Liver (tissue), 8 donors: ENCODE measurements at regions not wholly inside any gene's neighbourhood (a gene's known extent, or its start where the extent isn't known, plus 50 kb on each side); places are given as distances from the start of the nearest gene placed in this dataset.

ENCODE experiments used
- DNase-seq: peaks from one replicate; pipeline ENCODE4 v3.0.0-alpha.2; 2017; ENCODE audit warnings: low spot score
- H3K27ac ChIP-seq, 2 donors: one replicate each; pipeline ENCODE4 v1.7.0; 2013; ENCODE audit warnings: inconsistent platforms in 2 of 2, low read length in 2 of 2, control low read depth in 1 of 2, low read depth in 1 of 2, mild to moderate bottlenecking in 1 of 2
- H3K27me3 ChIP-seq, 4 donors: one replicate each; pipeline versions ENCODE4 v1.6.1 to v1.7.0; 2013; ENCODE audit warnings: low read length in 3 of 4, inconsistent platforms in 1 of 4, mild to moderate bottlenecking in 1 of 4, moderate library complexity in 1 of 4; ENCODE audit not compliant: control insufficient read depth in 4 of 4, insufficient read depth in 4 of 4
- H3K36me3 ChIP-seq, 4 donors: one replicate each; pipeline versions ENCODE4 v1.6.1 to v1.7.0; 2013; ENCODE audit warnings: low read length in 3 of 4, mild to moderate bottlenecking in 3 of 4, low read depth in 1 of 4, moderate library complexity in 1 of 4; ENCODE audit not compliant: control insufficient read depth in 4 of 4, insufficient read depth in 3 of 4
- H3K4me1 ChIP-seq, 4 donors: one replicate each; pipeline versions ENCODE4 v1.6.1 to v1.7.0; 2013; ENCODE audit warnings: low read length in 3 of 4, mild to moderate bottlenecking in 3 of 4, moderate library complexity in 1 of 4; ENCODE audit not compliant: control insufficient read depth in 4 of 4, insufficient read depth in 4 of 4
- H3K4me3 ChIP-seq, 3 donors: one replicate each; pipeline versions ENCODE4 v1.6.1 to v1.7.0; 2013; ENCODE audit warnings: low read length in 3 of 3, control low read depth in 1 of 3, low read depth in 1 of 3, mild to moderate bottlenecking in 1 of 3
- H3K9ac ChIP-seq, 2 donors: one replicate each; pipeline ENCODE4 v1.7.0; 2013; ENCODE audit warnings: low read length in 2 of 2, mild to moderate bottlenecking in 2 of 2, moderate library complexity in 2 of 2, control low read depth in 1 of 2, low read depth in 1 of 2
- H3K9me3 ChIP-seq, 4 donors: one replicate each; pipeline versions ENCODE4 v1.6.1 to v1.7.0; 2013; ENCODE audit warnings: low read length in 3 of 4; ENCODE audit not compliant: control insufficient read depth in 4 of 4
- EGR1 ChIP-seq, 2 donors: IDR thresholded peaks; 2 replicates each; pipeline ENCODE4 v1.6.1; 2016 to 2018; ENCODE audit warnings: antibody characterized with exemption in 2 of 2, low read depth in 2 of 2
- FOXA1 ChIP-seq: IDR thresholded peaks from 2 replicates; pipeline ENCODE4 v1.6.1; 2016; ENCODE audit warnings: antibody characterized with exemption
- FOXA2 ChIP-seq: IDR thresholded peaks from 2 replicates; pipeline ENCODE4 v1.6.1; 2016; ENCODE audit warnings: antibody characterized with exemption
- GABPA ChIP-seq, 2 donors: IDR thresholded peaks in 1 of 2; conservative IDR thresholded peaks in 1 of 2; 2 replicates each; pipeline ENCODE4 v1.6.1; 2016; ENCODE audit warnings: antibody characterized with exemption in 2 of 2, mild to moderate bottlenecking in 1 of 2, moderate library complexity in 1 of 2
- HNF4A ChIP-seq, 2 donors: conservative IDR thresholded peaks; 2 replicates each; pipeline ENCODE4 v1.6.1; 2016; ENCODE audit warnings: antibody characterized with exemption in 2 of 2, mild to moderate bottlenecking in 2 of 2
- NR2F2 ChIP-seq: IDR thresholded peaks from 2 replicates; pipeline ENCODE4 v1.6.1; 2016; ENCODE audit warnings: antibody characterized with exemption
- RAD21 ChIP-seq, 2 donors: IDR thresholded peaks; 2 replicates each; pipeline ENCODE4 v1.6.1; 2016; ENCODE audit warnings: antibody characterized with exemption in 2 of 2, mild to moderate bottlenecking in 2 of 2
- RXRA ChIP-seq, 2 donors: IDR thresholded peaks; 2 replicates each; pipeline ENCODE4 v1.6.1; 2017 to 2018; ENCODE audit warnings: antibody characterized with exemption in 2 of 2, mild to moderate bottlenecking in 1 of 2
- SP1 ChIP-seq: IDR thresholded peaks from 2 replicates; pipeline ENCODE4 v1.6.1; 2018; ENCODE audit warnings: antibody characterized with exemption, mild to moderate bottlenecking
- TAF1 ChIP-seq: conservative IDR thresholded peaks from 2 replicates; pipeline ENCODE4 v1.6.1; 2016; ENCODE audit warnings: antibody characterized with exemption, mild to moderate bottlenecking
- YY1 ChIP-seq: IDR thresholded peaks from 2 replicates; pipeline ENCODE4 v1.6.1; 2016; ENCODE audit warnings: antibody characterized with exemption, mild to moderate bottlenecking
- ZBTB33 ChIP-seq: IDR thresholded peaks from 2 replicates; pipeline ENCODE4 v1.6.1; 2016; ENCODE audit warnings: antibody characterized with exemption
- WGBS: extraction: QIAGEN DNeasy Blood & Tissue Kit; methylation state at CpG from one replicate; pipeline ENCODE4 v1.1.7; 2013; 5-methylcytosine and 5-hydroxymethylcytosine counted together
- TF ChIP-seq, protein P1 (sequence below): fragments of 150-350 bp; IDR thresholded peaks from 2 replicates; pipeline ENCODE4 v1.5.1; 2017; ENCODE audit warnings: improper control_type of control experiment, low read depth, low read length; ENCODE audit not compliant: missing input control
- TF ChIP-seq, protein P2 (sequence below): IDR thresholded peaks from 2 replicates; pipeline ENCODE4 v1.6.1; 2016; ENCODE audit warnings: antibody characterized with exemption
- TF ChIP-seq, protein P3 (sequence below): IDR thresholded peaks from 2 replicates; pipeline ENCODE4 v1.6.1; 2016; ENCODE audit warnings: antibody characterized with exemption
- TF ChIP-seq, protein P4 (sequence below): IDR thresholded peaks from 2 replicates; pipeline ENCODE4 v1.6.1; 2016; ENCODE audit warnings: antibody characterized with exemption, mild to moderate bottlenecking
- donor health status: healthy.
- donor health status: healthy.
- donor health status: healthy.
- donor health status: healthy.
- donor health status: healthy.

DNA sequence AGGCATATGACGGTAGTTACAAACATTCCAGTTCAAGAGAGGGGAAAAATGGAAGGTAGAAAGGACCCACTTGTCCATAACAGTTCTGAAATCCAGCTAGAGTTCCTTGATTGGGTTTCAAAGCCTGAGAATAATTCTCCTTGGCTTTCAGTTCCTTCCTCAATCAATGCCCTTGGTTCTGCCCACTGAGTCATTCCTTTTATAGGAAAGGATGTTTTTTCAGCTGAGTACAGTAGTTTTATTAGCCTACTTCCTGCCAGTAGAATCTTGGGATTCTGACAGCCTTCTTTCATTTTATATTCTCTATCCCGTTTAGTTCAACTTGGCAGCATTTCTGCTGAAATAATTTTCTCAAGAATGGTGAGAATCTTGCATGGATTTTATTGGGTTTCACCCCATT lies 386.9 kb upstream of the SMC2 start:
- H3K9ac ChIP-seq: no peak overlapping the region
- TF ChIP-seq EGR1 (IDR thresholded peaks at IDR 0.05; ENCODE audit: low read depth in 2 of 2) (no peak), TAF1 (no peak), ZBTB33 (no peak), YY1 (no peak), RXRA (IDR thresholded peaks at IDR 0.05) (no peak), HNF4A (conservative IDR thresholded peaks at IDR 0.05) (no peak), GABPA (IDR thresholded peaks at IDR 0.05 in 1 of 2, conservative IDR thresholded peaks at IDR 0.05 in 1 of 2) (no peak), FOXA1 (no peak), RAD21 (IDR thresholded peaks at IDR 0.05) (no peak), NR2F2 (no peak), FOXA2 (no peak), SP1 (no peak)
- TF ChIP-seq, protein P1, sequence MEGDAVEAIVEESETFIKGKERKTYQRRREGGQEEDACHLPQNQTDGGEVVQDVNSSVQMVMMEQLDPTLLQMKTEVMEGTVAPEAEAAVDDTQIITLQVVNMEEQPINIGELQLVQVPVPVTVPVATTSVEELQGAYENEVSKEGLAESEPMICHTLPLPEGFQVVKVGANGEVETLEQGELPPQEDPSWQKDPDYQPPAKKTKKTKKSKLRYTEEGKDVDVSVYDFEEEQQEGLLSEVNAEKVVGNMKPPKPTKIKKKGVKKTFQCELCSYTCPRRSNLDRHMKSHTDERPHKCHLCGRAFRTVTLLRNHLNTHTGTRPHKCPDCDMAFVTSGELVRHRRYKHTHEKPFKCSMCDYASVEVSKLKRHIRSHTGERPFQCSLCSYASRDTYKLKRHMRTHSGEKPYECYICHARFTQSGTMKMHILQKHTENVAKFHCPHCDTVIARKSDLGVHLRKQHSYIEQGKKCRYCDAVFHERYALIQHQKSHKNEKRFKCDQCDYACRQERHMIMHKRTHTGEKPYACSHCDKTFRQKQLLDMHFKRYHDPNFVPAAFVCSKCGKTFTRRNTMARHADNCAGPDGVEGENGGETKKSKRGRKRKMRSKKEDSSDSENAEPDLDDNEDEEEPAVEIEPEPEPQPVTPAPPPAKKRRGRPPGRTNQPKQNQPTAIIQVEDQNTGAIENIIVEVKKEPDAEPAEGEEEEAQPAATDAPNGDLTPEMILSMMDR: no peak
- TF ChIP-seq, protein P2, sequence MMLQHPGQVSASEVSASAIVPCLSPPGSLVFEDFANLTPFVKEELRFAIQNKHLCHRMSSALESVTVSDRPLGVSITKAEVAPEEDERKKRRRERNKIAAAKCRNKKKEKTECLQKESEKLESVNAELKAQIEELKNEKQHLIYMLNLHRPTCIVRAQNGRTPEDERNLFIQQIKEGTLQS: no peak
- TF ChIP-seq, protein P3, sequence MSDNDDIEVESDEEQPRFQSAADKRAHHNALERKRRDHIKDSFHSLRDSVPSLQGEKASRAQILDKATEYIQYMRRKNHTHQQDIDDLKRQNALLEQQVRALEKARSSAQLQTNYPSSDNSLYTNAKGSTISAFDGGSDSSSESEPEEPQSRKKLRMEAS: no peak
- TF ChIP-seq, protein P4, sequence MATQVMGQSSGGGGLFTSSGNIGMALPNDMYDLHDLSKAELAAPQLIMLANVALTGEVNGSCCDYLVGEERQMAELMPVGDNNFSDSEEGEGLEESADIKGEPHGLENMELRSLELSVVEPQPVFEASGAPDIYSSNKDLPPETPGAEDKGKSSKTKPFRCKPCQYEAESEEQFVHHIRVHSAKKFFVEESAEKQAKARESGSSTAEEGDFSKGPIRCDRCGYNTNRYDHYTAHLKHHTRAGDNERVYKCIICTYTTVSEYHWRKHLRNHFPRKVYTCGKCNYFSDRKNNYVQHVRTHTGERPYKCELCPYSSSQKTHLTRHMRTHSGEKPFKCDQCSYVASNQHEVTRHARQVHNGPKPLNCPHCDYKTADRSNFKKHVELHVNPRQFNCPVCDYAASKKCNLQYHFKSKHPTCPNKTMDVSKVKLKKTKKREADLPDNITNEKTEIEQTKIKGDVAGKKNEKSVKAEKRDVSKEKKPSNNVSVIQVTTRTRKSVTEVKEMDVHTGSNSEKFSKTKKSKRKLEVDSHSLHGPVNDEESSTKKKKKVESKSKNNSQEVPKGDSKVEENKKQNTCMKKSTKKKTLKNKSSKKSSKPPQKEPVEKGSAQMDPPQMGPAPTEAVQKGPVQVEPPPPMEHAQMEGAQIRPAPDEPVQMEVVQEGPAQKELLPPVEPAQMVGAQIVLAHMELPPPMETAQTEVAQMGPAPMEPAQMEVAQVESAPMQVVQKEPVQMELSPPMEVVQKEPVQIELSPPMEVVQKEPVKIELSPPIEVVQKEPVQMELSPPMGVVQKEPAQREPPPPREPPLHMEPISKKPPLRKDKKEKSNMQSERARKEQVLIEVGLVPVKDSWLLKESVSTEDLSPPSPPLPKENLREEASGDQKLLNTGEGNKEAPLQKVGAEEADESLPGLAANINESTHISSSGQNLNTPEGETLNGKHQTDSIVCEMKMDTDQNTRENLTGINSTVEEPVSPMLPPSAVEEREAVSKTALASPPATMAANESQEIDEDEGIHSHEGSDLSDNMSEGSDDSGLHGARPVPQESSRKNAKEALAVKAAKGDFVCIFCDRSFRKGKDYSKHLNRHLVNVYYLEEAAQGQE: no peak
- no peaks in the 10 kb centered on the region for H3K27me3 ChIP-seq
- H3K36me3 ChIP-seq: no peaks in the 10 kb centered on the region
- no peaks in the 10 kb centered on the region for H3K4me1 ChIP-seq
- H3K9me3 ChIP-seq: no peaks in the 10 kb centered on the region
- no peak for DNase-seq
- no peak overlapping the region for H3K27ac ChIP-seq
- WGBS: 40% methylated on average over 2 of the region's 2 CpGs
- H3K4me3 ChIP-seq: no peak overlapping the region

GRCh38 chr9:103709366-103709765 lies 384.7 kb upstream of the SMC2 start:
- no peaks in the 10 kb centered on the region for H3K27me3 ChIP-seq
- no peak for DNase-seq
- TF ChIP-seq RXRA (IDR thresholded peaks at IDR 0.05): no peak
- TF ChIP-seq, protein P2: no peak
- TF ChIP-seq, protein P1: no peak
- no peak for TF ChIP-seq TAF1
- TF ChIP-seq, protein P3: no peak
- no peak for TF ChIP-seq FOXA2
- TF ChIP-seq, protein P4: no peak
- H3K27ac ChIP-seq: no peak overlapping the region
- H3K36me3 ChIP-seq: no peaks in the 10 kb centered on the region
- no peaks in the 10 kb centered on the region for H3K4me1 ChIP-seq
- no peak overlapping the region for H3K4me3 ChIP-seq
- no peak overlapping the region for H3K9ac ChIP-seq
- no peaks in the 10 kb centered on the region for H3K9me3 ChIP-seq
